ENCODE measurements at regions not wholly inside any gene's neighbourhood (a gene's known extent, or its start where the extent isn't known, plus 50 kb on each side); places are given as distances from the start of the nearest gene placed in this dataset.

- Histone ChIP-seq H3K36me3 (ENCODE audit: control insufficient read depth, insufficient read depth, low read length) (no peaks in the 10 kb centered on the region), H3K4me3 (ENCODE audit: low read depth, low read length) (no peak overlapping the region), H3K27me3 (ENCODE audit: control insufficient read depth, insufficient read depth, low read length) (no peaks in the 10 kb centered on the region)
- TF ChIP-seq CTCF (IDR thresholded peaks at IDR 0.05; ENCODE audit: insufficient read depth, low read length, poor library complexity, severe bottlenecking) = no peak
- no peak for DNase-seq (ENCODE audit: low read depth)
These were observed 167.2 kb downstream of the FAT3 start for GRCh38 chr11:92391808-92392207.

GRCh38 chr11:92393218-92393617, 168.6 kb downstream of the FAT3 start:
- Histone ChIP-seq H3K27me3 (ENCODE audit: control insufficient read depth, insufficient read depth, low read length) (no peaks in the 10 kb centered on the region), H3K36me3 (ENCODE audit: control insufficient read depth, insufficient read depth, low read length) (no peaks in the 10 kb centered on the region), H3K4me3 (ENCODE audit: low read depth, low read length) (no peak overlapping the region)
- no peak for DNase-seq (ENCODE audit: low read depth)
- no peak for TF ChIP-seq CTCF (IDR thresholded peaks at IDR 0.05; ENCODE audit: insufficient read depth, low read length, poor library complexity, severe bottlenecking)

- Histone ChIP-seq H3K27me3 (ENCODE audit: control insufficient read depth, insufficient read depth, low read length) (no peaks in the 10 kb centered on the region), H3K36me3 (ENCODE audit: control insufficient read depth, insufficient read depth, low read length) (no peaks in the 10 kb centered on the region), H3K4me3 (ENCODE audit: low read depth, low read length) (no peak overlapping the region)
- no peak for TF ChIP-seq CTCF (IDR thresholded peaks at IDR 0.05; ENCODE audit: insufficient read depth, low read length, poor library complexity, severe bottlenecking)
- DNase-seq (ENCODE audit: low read depth) = no peak
These were observed 171.5 kb downstream of the FAT3 start for GRCh38 chr11:92396133-92396532.

- Histone ChIP-seq H3K4me3 (ENCODE audit: low read depth, low read length) (no peak overlapping the region), H3K27me3 (ENCODE audit: control insufficient read depth, insufficient read depth, low read length) (no peaks in the 10 kb centered on the region), H3K36me3 (ENCODE audit: control insufficient read depth, insufficient read depth, low read length) (no peaks in the 10 kb centered on the region)
- no peak for TF ChIP-seq CTCF (IDR thresholded peaks at IDR 0.05; ENCODE audit: insufficient read depth, low read length, poor library complexity, severe bottlenecking)
- no peak for DNase-seq (ENCODE audit: low read depth)
These were observed 172.7 kb downstream of the FAT3 start for GRCh38 chr11:92397221-92397755.

GRCh38 chr11:92399705-92400104, 175.1 kb downstream of the FAT3 start:
- Histone ChIP-seq H3K36me3 (ENCODE audit: control insufficient read depth, insufficient read depth, low read length) (no peaks in the 10 kb centered on the region), H3K4me3 (ENCODE audit: low read depth, low read length) (no peak overlapping the region), H3K27me3 (ENCODE audit: control insufficient read depth, insufficient read depth, low read length) (no peaks in the 10 kb centered on the region)
- DNase-seq (ENCODE audit: low read depth) = no peak
- no peak for TF ChIP-seq CTCF (IDR thresholded peaks at IDR 0.05; ENCODE audit: insufficient read depth, low read length, poor library complexity, severe bottlenecking)

GRCh38 chr11:92401520-92401919, 176.9 kb downstream of the FAT3 start:
- Histone ChIP-seq H3K36me3 (ENCODE audit: control insufficient read depth, insufficient read depth, low read length) (no peaks in the 10 kb centered on the region), H3K4me3 (ENCODE audit: low read depth, low read length) (no peak overlapping the region), H3K27me3 (ENCODE audit: control insufficient read depth, insufficient read depth, low read length) (no peaks in the 10 kb centered on the region)
- no peak for DNase-seq (ENCODE audit: low read depth)
- no peak for TF ChIP-seq CTCF (IDR thresholded peaks at IDR 0.05; ENCODE audit: insufficient read depth, low read length, poor library complexity, severe bottlenecking)
